Kidney (tissue), 13 donors: ENCODE measurements at regions not wholly inside any gene's neighbourhood (a gene's known extent, or its start where the extent isn't known, plus 50 kb on each side); places are given as distances from the start of the nearest gene placed in this dataset.

Experiments used
- DNase-seq, 5 donors: peaks; one replicate each; pipeline ENCODE4 v3.0.0-alpha.2; 2013 to 2020
- FAIRE-seq: peaks from 2 replicates; lab custom pipeline; 2012; peaks lifted over from hg19 to GRCh38; lab: Jason Lieb, UNC
- H3K27ac ChIP-seq, 2 donors: one replicate each; pipeline ENCODE4 v1.7.0; 2013; ENCODE audit warnings: low read depth in 2 of 2, low read length in 2 of 2, inconsistent platforms in 1 of 2
- H3K27me3 ChIP-seq: one replicate; pipeline ENCODE4 v1.7.1; 2013; ENCODE audit warnings: low read length, inconsistent platforms; ENCODE audit not compliant: control insufficient read depth, insufficient read depth
- H3K36me3 ChIP-seq, 3 donors: one replicate each; pipeline versions ENCODE4 v1.7.0 to v1.7.1; 2013; ENCODE audit warnings: low read length in 3 of 3, control low read depth in 1 of 3, inconsistent platforms in 1 of 3; ENCODE audit not compliant: insufficient read depth in 3 of 3, control insufficient read depth in 2 of 3
- H3K4me1 ChIP-seq, 3 donors: one replicate each; pipeline versions ENCODE4 v1.7.0 to v1.7.1; 2013; ENCODE audit warnings: low read length in 3 of 3, inconsistent platforms in 1 of 3, low read depth in 1 of 3; ENCODE audit not compliant: control insufficient read depth in 2 of 3, insufficient read depth in 2 of 3
- H3K4me3 ChIP-seq, 3 donors: one replicate each; pipeline versions ENCODE4 v1.7.0 to v1.8.1; 2013; ENCODE audit warnings: low read length in 3 of 3, control low read depth in 1 of 3, inconsistent platforms in 1 of 3
- H3K9ac ChIP-seq, 3 donors: one replicate each; pipeline versions ENCODE4 v1.7.0 to v1.7.1; 2013; ENCODE audit warnings: low read length in 3 of 3, control low read depth in 1 of 3, inconsistent platforms in 1 of 3
- H3K9me3 ChIP-seq, 3 donors: one replicate each; pipeline versions ENCODE4 v1.7.0 to v1.7.1; 2013; ENCODE audit warnings: low read length in 3 of 3, control low read depth in 1 of 3, inconsistent platforms in 1 of 3; ENCODE audit not compliant: control insufficient read depth in 2 of 3, insufficient read depth in 1 of 3
- intact Hi-C: fragments of 100-400 bp; cut with DNase I; formaldehyde crosslinking; loops from one replicate; pipeline ENCODE4 v1.11.1; 2022
- TF ChIP-seq, protein P1 (sequence below): IDR thresholded peaks from 3 replicates; pipeline ENCODE4 v1.5.1; 2012; ENCODE audit warnings: mild to moderate bottlenecking, moderate library complexity, borderline replicate concordance; ENCODE audit not compliant: insufficient read depth; ENCODE audit errors: extremely low read depth
- donor health status: control.
- donor health status: control.
- donor health status: control.
- donor health status: control.
- donor health status: control.
- donor health status: DM: yes; HTN: yes; CAD: no.
- donor health status: Normal renal cell carcinoma (clear cell type).

DNA sequence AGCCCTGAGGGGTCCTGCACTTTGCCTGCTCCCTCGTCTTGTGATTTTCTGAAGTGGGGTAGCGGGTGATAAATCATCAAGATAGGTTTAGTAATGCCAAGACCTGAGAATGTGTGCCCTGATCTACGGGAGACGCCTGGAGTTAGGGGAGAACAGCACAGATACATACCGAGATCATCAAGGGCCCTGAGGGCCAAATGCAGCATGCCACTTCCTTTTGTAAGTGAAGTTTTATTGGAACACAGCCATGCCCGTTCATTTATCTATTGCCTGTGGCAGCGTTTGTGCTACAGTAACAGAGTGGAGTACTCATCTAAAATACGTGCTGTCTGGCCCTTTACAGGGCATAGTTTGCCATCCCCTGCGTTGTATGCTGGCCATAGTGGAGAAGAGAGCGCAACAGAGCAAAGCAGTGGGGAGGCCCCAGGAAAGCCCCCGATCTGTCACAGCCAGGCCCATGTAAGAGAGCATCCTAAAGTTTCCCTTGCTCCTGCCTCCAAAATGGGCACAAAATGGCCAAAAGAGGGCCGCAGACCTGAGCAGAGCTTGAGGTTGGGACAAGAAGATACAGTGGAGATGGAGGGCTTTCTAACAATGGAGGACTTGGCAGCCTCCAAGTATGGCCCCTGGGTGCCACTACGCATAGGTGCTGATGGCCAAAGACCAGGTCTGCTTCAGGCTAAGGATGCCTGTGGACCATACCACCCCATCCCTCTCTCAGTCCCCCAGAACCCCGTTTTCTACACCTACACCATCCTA, 167.0 kb downstream of the SMIM20 start:
- intact Hi-C loops, result no loop called here
- FAIRE-seq, result no peak
- H3K4me3 ChIP-seq, result no peak overlapping the region

DNA sequence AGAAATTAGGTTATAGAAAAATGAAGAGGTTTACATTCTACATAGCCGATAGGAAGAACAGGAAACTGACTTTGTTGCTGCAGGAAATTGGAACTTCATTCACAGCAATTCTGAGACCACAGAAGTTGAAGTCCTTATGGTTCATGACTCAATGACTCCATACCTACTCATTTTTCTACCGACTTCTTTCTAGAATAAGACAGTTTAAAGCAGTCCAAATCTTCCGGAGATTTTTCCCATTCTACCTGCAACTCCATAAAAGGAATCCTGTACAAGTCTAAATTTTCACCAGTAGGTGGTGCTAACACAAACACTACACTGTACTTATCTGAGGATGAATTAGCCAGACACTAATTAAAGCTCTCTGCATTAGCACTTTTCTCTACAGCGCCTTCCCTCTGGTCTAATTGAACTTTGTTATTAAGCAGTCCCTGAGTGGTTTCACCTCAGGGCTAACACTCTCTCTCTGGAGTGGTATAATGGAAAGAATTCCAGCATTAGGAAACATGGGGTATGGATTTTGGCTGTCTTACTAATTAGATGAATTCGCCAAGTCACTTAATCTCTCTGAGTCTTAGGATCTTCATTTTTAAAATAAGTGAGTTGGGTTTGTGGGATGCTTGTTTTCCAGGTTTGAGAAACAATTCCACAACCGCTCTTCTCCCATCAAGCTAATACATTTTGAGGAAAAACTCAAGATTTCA, 167.9 kb downstream of the SMIM20 start:
- DNase-seq (peak in 2 of 5 donors; percentile 65 to 71), FAIRE-seq (peak; percentile 80)
- no peak overlapping the region for H3K4me3 ChIP-seq
- no peaks in the 10 kb centered on the region for H3K9me3 ChIP-seq
- intact Hi-C loops, result no loop called here
- no peak overlapping the region for H3K9ac ChIP-seq
- TF ChIP-seq, protein P1, sequence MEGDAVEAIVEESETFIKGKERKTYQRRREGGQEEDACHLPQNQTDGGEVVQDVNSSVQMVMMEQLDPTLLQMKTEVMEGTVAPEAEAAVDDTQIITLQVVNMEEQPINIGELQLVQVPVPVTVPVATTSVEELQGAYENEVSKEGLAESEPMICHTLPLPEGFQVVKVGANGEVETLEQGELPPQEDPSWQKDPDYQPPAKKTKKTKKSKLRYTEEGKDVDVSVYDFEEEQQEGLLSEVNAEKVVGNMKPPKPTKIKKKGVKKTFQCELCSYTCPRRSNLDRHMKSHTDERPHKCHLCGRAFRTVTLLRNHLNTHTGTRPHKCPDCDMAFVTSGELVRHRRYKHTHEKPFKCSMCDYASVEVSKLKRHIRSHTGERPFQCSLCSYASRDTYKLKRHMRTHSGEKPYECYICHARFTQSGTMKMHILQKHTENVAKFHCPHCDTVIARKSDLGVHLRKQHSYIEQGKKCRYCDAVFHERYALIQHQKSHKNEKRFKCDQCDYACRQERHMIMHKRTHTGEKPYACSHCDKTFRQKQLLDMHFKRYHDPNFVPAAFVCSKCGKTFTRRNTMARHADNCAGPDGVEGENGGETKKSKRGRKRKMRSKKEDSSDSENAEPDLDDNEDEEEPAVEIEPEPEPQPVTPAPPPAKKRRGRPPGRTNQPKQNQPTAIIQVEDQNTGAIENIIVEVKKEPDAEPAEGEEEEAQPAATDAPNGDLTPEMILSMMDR, result peak; percentile 61
- H3K36me3 ChIP-seq, result no peaks in the 10 kb centered on the region
- no peak overlapping the region for H3K27ac ChIP-seq
- H3K4me1 ChIP-seq, result no peaks in the 10 kb centered on the region
- H3K27me3 ChIP-seq, result no peaks in the 10 kb centered on the region

More for the DNA sequence above, 167.0 kb downstream of the SMIM20 start:
- H3K36me3 ChIP-seq, result no peaks in the 10 kb centered on the region
- H3K9ac ChIP-seq, result no peak overlapping the region
- H3K4me1 ChIP-seq, result no peaks in the 10 kb centered on the region
- TF ChIP-seq, protein P1, result no peak
- no peak overlapping the region for H3K27ac ChIP-seq
- H3K9me3 ChIP-seq, result no peaks in the 10 kb centered on the region
- H3K27me3 ChIP-seq, result no peaks in the 10 kb centered on the region
- DNase-seq, result no peak

DNA sequence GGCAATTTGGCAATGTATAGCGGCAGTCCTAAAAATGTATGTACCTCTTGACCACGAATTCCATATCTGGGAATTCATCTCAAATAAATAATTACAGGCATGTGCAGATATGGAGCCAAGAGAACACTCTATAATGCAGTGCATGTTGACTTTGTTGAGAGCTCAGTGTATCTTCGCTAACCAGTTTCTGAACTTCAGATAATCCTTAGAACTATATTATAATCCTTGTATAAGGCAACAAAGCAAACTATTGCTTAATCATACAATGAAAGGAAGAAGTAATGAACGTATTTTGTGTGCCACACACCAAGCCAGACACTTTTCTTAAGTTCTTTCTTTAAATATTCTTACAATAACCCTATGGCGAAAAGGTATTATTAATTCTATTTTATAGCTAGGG, 168.5 kb downstream of the SMIM20 start:
- DNase-seq, result no peak

More for the DNA sequence above, 168.5 kb downstream of the SMIM20 start:
- Histone ChIP-seq H3K9me3 (no peaks in the 10 kb centered on the region), H3K4me1 (no peaks in the 10 kb centered on the region), H3K36me3 (no peaks in the 10 kb centered on the region), H3K9ac (no peak overlapping the region), H3K27me3 (no peaks in the 10 kb centered on the region), H3K4me3 (no peak overlapping the region), H3K27ac (no peak overlapping the region)
- no peak for FAIRE-seq
- intact Hi-C loops, result no loop called here
- TF ChIP-seq, protein P1, result no peak
